ENCODE measurements at regions not wholly inside any gene's neighbourhood (a gene's known extent, or its start where the extent isn't known, plus 50 kb on each side); places are given as distances from the start of the nearest gene placed in this dataset.

- no peak for DNase-seq
Measured at GRCh38 chr11:26121466-26121865, 210.5 kb upstream of the ANO3 start.

- no peak for DNase-seq
Measured at GRCh38 chr11:26126741-26127140, 205.2 kb upstream of the ANO3 start.

GRCh38 chr11:26127336-26127735 lies 204.6 kb upstream of the ANO3 start:
- no peak for DNase-seq

- no peak for DNase-seq
Measured at GRCh38 chr11:26131406-26131805, 200.5 kb upstream of the ANO3 start.

GRCh38 chr11:26134053-26134452 lies 197.9 kb upstream of the ANO3 start:
- no peak for DNase-seq

- no peak for DNase-seq
Measured at GRCh38 chr11:26134481-26135355, 197.2 kb upstream of the ANO3 start.

- DNase-seq: no peak
Measured at GRCh38 chr11:26137651-26138050, 194.3 kb upstream of the ANO3 start.

GRCh38 chr11:26142891-26143290 lies 189.0 kb upstream of the ANO3 start:
- DNase-seq: no peak

GRCh38 chr11:26143566-26144290 lies 188.2 kb upstream of the ANO3 start:
- no peak for DNase-seq

- no peak for DNase-seq
Measured at GRCh38 chr11:26144291-26144690, 187.6 kb upstream of the ANO3 start.

- no peak for DNase-seq
Measured at GRCh38 chr11:26144911-26145310, 187.0 kb upstream of the ANO3 start.

GRCh38 chr11:26149585-26149984 lies 182.3 kb upstream of the ANO3 start:
- DNase-seq: no peak

GRCh38 chr11:26150031-26150430 lies 181.9 kb upstream of the ANO3 start:
- no peak for DNase-seq

- DNase-seq: no peak
Measured at GRCh38 chr11:26158251-26158650, 173.7 kb upstream of the ANO3 start.

GRCh38 chr11:26162291-26162690 lies 169.6 kb upstream of the ANO3 start:
- no peak for DNase-seq

GRCh38 chr11:26186389-26186788 lies 145.5 kb upstream of the ANO3 start:
- DNase-seq: no peak

GRCh38 chr11:26187639-26188038 lies 144.3 kb upstream of the ANO3 start:
- no peak for DNase-seq

GRCh38 chr11:26188554-26188953 lies 143.4 kb upstream of the ANO3 start:
- no peak for DNase-seq

GRCh38 chr11:26191193-26191592 lies 140.7 kb upstream of the ANO3 start:
- no peak for DNase-seq

- DNase-seq: no peak
Measured at GRCh38 chr11:26193694-26194365, 138.1 kb upstream of the ANO3 start.

GRCh38 chr11:26194881-26195280 lies 137.0 kb upstream of the ANO3 start:
- no peak for DNase-seq

- DNase-seq: no peak
Measured at GRCh38 chr11:26198532-26199096, 133.3 kb upstream of the ANO3 start.

- DNase-seq: no peak
Measured at GRCh38 chr11:26199331-26200095, 132.4 kb upstream of the ANO3 start.

Data from activated CD4-positive, alpha-beta T cell treated with anti-CD3 and anti-CD28 coated beads, Interleukin-2, Interleukin-6, amounts not matched to agents 100 ng/mL and 50 ng/mL, durations not matched to agents 16 hours and 8 hours (primary cell).